ENCODE measurements at regions not wholly inside any gene's neighbourhood (a gene's known extent, or its start where the extent isn't known, plus 50 kb on each side); places are given as distances from the start of the nearest gene placed in this dataset.

DNA sequence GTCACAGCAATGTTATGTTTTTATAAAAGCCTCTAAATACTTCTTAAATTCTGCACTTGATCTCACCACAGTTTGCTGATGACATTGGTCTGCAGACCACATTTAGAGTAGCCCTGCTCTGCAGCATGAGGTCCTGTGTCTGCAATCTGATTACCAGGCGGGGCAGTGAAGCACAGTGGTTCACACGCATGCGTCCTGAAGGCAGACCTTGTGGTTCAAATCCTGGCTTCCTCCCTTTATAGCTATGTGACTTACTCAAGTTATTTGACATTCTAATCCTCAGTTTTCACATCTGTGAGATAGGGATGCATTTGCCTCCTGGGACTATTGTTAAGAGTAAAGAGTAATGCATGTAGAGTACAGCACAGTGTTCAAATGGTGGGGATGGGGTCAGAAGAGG, 50.3 kb downstream of the BMAL2 start:
- no peak for DNase-seq

DNA sequence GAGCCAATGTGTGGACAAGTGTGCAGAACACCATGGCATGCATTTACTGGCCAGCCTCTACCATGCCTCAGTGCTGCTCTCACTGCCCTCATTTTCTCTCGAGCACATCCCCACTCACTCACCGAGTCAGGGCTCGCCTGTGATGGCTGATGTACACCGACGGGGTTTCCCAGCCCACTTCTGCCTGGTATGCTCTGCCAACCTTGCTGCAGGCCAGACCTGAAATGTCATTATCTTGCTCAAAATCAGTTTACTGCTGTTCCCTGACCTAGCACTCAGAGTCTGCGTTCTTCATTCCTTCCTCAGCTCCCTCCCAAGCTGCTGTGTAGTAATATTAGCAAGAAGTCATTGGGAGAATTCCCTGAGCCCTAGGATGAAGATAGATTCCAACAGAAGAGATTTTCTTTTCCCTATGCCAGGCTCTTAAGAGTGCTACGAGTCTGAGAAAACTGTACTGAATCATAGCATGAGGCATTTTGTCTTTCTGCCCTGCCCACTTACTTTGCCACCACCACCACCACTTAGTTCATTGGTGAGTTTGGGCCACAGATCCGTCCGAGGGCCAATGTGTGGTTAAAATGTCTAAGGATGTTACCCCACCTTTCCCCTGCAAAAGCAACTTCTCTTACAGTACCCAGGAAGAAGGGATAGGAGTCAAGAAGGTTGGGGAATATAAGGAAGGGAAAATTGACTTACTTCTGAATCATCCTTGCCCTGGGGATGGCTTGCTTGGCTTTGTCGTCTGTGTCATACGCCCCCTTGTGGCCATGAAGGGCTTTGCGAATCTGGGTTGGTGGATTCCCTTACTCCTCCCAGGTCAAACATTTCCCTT, 51.0 kb downstream of the BMAL2 start:
- DNase-seq = peak; percentile 70

- no peak for DNase-seq
These were observed 51.6 kb downstream of the BMAL2 start for GRCh38 chr12:27384261-27384590.

DNA sequence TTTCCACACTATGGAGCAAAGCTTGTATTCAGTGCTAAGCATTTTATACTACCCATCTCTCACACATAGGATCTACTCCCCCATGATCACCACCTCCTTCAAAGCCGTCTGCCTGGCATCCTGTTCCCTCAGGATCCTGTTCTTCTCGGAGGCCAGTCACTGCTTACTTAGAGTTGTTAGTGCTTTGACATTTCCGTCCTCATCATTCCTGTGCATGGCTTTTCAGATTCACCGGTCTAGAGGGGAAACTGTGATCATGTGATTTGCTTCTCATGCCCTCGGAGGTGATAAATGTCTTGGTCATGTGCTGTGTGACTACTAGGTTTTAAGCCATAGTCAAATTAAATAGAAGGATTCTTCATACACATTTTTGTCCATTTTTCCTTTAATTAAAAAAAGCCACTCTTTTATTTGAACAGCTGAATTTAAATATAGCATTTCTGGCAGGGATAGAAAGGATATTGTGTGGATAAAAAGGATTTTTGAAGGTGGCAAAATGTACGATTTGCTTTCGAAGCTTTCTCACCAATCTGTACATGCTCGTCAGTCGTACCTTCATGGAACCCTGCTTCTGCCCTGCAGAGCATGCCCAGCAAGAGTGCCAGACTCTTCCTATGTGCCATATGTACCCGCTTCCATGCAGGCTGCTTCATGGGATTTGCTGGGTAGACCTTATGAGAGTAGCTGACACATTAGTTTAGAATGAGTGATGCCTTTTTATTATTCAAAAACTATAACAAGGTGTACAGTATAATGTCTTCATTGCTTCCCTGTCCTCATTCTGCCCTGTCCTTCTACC, 53.3 kb downstream of the BMAL2 start:
- DNase-seq = no peak

DNA sequence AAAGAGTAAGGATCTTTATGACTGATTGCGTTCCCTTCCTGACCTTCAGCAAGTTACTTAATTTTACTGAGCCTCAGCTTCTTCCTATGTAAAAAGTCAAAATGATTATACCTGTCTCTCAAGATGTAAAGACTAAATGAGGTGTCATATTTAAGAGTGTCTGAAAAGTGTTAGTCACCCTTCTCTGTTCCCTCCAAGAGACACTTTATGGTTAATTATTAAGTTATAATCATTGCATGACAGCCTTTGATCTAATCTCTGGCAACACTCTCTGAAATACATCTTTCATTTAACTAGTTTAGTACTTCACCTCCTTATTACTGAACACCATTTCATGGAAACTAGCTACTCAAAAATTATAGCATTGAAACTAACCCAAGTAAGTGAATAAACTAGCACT, 54.8 kb downstream of the BMAL2 start:
- peak; percentile 46 for DNase-seq

GRCh38 chr12:27388650-27389049, 56.0 kb downstream of the BMAL2 start:
- DNase-seq = no peak

DNA sequence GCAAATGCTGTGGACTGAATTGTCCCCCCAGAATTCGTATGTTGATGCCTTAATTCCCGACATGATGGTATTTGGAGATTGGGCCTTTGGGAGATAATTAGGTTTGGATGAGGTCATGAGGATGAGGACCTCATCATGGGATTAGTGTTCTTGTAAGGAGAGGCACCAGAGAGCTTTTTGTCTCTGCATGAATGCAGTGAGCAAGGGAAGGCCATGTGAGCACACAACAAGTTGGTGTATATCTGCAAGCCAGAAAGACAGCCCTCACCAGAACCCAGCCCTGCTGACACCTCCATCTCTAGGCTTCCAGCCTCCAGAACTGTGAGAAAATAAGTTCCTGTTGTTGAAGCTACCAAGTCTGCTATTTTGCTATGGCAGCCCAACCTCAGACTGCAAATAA, 51.9 kb upstream of the SMCO2 start:
- DNase-seq = no peak

GRCh38 chr12:27396216-27396815, 50.2 kb upstream of the SMCO2 start:
- DNase-seq = no peak

Data from kidney glomerular epithelial cell (primary cell).